HG03025 (cell line): ENCODE measurements at regions not wholly inside any gene's neighbourhood (a gene's known extent, or its start where the extent isn't known, plus 50 kb on each side); places are given as distances from the start of the nearest gene placed in this dataset.

Experiments
- ATAC-seq: cut with Tn5 transposase; IDR thresholded peaks from one replicate; pipeline ENCODE4 v1.9.1; 2021; ENCODE audit warnings: mild to moderate bottlenecking, moderate library complexity; ENCODE audit not compliant: unreplicated experiment, low FRiP score

DNA sequence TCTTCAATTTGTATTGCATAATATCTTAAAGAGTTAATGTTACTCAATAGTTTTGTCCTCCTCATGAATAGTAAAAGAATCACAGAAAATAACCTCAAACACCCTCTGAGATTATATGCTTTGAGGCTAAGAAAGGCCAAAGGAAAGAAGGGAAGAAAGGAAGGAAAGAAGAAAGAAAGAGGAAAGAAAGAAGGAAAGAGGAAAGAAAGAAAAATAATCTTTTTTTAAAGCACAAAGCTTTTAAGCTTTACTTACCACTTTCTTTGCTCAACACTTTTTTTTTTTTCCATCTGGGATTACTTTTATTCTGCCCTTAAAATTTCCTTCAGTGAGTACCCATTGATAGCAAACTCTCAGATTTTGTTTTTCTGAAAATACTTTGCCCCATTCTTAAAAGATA is 369.1 kb downstream of the FGF9 start:
- no peak for ATAC-seq

DNA sequence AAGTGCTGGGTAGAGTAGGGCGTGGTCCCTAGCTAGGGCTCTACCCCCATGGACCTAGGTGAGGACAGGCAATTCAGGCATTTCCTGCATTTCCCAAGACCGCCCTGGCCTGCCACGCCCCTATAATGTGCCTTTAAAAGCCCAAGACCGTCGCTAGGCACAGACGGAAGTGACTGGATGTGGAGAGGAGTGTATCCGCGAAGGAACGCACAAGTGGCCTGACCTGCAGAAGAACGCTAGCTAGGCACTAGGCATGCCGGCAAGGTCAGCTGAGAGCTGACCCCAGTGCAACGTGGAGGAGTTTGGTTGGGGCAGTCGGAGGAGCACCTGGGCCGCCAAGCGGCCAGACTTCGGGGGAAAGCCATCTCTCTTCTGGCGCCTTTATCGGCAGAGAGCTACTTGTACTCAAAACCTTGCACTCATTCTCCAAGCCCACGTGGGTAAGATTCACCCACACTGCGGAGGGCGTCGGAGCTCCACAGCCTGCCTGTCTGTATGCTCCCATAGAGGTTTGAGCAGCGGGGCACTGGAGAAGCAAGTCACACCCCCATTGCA is 370.0 kb downstream of the FGF9 start:
- ATAC-seq = no peak

GRCh38 chr13:22041741-22042140 is 370.9 kb downstream of the FGF9 start:
- ATAC-seq = no peak

GRCh38 chr13:22047082-22047784 is 376.4 kb downstream of the FGF9 start:
- no peak for ATAC-seq

GRCh38 chr13:22047785-22048104 is 376.9 kb downstream of the FGF9 start:
- ATAC-seq = no peak

DNA sequence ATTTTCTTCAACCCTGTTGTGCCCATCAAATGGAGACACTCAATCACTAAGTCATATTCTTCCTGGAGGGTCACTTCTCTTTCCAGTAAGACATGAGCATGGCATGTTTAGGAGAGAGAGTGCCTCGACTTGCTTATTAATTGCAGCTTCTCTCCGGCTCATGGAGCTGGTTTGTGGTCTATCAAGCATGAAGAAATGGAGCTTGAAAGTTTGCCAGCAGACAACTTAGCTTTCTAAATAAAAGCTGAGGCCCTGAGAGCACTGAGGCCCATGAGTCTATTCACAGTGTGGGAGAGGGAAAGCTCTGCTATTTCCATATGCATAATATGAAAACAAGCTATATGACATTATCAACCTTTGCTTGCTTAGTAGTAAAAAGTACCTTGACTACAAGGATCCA is 378.5 kb downstream of the FGF9 start:
- ATAC-seq = no peak

GRCh38 chr13:22050951-22051563 is 380.2 kb downstream of the FGF9 start:
- ATAC-seq = no peak

GRCh38 chr13:22053053-22053452 is 382.2 kb downstream of the FGF9 start:
- no peak for ATAC-seq

- no peak for ATAC-seq
Measured at GRCh38 chr13:22055259-22055658, 384.4 kb downstream of the FGF9 start.

DNA sequence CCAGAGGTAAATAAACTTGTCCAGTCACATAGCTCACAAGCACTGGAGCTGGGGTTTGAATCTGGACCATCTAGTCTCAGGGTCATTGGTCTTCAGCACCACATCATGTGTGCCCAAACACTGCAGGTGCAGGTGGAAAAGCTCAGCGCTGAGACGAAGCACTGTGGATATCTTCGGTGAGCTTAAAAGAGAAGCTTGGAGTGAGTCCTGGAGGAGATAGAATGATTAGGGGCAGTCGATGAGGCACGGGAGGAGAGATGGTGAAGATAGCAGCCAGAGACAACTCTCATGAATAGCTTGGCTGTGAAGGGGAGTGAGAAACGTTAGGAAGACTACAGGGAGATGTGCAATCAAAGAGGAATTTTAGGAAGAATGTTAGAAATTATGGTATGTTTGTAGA is 389.3 kb downstream of the FGF9 start:
- ATAC-seq = no peak

DNA sequence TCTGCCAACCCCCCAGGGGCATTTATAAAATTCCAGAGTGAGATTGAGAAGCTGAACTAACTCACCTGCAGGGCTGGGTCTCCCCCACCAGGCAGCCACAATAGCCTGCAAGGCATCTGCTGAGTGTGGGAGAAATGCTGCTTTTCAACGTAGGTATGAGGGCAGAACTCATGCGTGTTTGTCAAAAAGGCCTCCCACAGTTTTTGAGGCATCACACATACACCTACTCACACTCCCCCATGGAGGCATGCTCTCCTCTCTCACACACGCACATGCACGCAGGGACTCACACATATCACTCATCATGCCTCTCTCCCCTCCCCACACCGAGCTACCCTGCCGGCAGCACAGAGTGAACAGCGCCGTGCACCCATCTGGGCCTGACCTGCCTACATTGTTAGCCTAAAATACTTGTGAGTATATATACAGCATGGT is 390.5 kb downstream of the FGF9 start:
- ATAC-seq = peak; percentile 56

- peak; percentile 62 for ATAC-seq
Measured at GRCh38 chr13:22061806-22062391, 391.0 kb downstream of the FGF9 start.

DNA sequence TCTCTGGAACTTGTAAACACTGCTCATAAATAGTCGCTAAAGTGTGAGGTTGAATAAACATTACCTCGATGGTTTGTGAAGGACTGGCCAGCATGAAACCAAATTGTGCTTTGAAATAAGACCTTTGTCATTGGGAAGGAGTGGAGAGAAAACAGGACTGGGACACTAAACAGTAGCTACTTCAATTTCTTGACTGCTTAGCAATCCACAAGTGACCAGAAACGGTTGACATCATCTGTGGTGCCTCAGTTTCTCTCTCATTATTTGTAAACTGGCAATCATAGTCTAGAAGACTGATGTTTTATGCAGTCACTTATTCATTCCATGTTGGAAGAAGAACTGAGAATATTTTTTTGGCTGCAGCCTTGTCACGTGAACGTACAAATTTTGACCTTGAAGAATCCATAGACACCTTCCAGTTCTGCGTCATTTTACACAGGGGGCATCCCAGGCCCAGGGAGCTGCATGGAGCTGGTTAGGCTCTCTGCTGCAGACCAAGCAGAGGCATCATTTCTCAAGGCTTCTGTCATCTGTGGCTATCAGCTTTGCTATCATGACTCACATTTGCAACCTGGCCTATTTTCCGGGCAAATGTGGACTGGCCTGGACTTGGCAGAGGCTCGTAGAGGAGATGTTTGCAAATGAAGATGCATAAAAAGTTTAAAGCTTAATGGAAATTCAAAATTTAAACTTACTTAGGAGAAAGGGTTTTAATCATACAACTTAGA is 391.8 kb downstream of the FGF9 start:
- ATAC-seq = no peak

- ATAC-seq = no peak
Measured at GRCh38 chr13:22063416-22064124, 392.7 kb downstream of the FGF9 start.

DNA sequence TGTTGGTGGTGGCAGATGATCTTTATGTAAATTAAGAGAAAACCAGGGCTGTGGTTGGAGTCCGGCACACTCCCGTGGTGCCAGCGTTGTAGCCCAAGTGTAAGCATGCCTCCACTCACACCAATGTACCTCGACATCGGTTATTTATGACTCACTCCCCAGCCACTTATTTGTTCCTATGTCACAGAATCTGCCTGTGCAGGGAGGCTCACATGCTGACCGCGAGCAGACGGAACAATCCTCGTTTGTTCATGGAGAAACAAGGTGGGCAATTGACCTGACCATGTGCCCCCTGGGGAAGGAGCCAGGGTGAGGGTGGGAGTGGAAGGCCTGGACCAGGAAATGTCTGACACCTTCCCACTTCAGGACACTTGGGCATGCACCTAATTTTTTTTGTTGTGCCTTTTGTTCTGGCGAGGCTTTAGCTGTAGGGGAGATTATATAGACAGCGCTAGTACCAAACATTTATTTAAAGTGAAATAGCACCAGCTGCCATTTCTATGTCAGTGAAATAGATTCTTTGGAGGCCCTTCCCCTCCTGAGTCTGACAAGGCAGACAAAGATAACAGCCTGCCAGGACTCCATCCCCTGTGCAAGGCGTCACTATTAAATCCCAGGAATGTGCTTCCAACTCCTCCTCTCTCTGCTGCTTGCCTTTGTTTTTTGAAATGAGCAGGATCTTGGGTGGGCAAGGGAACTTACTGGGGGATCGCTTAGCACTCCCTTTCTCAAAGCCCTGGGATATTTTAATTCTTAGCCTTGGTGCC is 394.2 kb downstream of the FGF9 start:
- no peak for ATAC-seq

DNA sequence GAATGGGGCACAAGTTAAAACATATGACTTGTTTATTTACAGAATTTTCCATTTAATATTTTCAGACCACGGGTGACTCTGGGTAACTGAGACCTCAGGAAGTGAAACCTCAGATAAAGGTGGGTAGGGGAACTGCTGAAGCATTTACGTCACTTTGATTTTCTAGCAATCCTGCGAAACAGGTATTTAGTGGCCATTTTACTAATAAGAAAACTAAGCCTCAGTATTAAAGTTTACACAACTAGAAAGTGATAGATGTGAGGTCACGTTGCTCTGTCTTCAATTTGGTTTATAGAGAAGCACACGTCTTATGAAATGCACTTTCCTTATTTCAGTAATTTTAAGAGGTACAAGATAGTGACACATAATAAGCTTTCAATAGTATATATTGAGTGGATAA is 402.8 kb downstream of the FGF9 start:
- ATAC-seq = no peak

GRCh38 chr13:22074403-22074802 is 403.5 kb downstream of the FGF9 start:
- ATAC-seq = no peak

DNA sequence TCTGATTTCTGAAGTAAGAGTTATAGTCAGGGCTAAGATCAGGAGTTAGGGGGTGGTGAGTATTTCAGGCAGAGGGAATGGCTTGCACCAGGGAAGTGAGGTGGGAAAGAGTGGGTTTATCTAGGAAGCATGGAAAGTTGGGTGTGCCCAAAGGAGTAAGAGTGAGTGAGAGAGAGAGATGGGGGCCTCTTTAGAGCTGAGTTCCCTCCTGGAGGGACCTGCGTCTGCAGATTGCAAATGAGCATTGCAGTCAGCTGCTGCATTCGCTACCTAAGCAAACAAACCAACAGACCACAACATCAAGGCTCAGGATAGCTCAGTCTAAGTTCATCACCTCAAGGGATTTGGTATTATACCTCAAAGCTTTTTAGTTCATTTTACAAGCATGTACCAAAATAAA is 405.8 kb downstream of the FGF9 start:
- ATAC-seq = no peak

GRCh38 chr13:22077205-22077683 is 406.4 kb downstream of the FGF9 start:
- ATAC-seq = no peak

GRCh38 chr13:22077764-22078163 is 406.9 kb downstream of the FGF9 start:
- no peak for ATAC-seq
